Neural cell (in vitro differentiated cells): ENCODE measurements at regions not wholly inside any gene's neighbourhood (a gene's known extent, or its start where the extent isn't known, plus 50 kb on each side); places are given as distances from the start of the nearest gene placed in this dataset.
"Not testable (repeated sequence)": the region's sequence is repeated elsewhere in the genome, so short reads cannot be mapped to it uniquely, and the experiment has no call there.

Experiments used
- CTCF ChIP-seq: fragments of 450-650 bp; IDR thresholded peaks from 2 replicates; pipeline ENCODE4 v1.5.1; 2014; ENCODE audit warnings: antibody characterized with exemption, mild to moderate bottlenecking, moderate library complexity; ENCODE audit not compliant: poor library complexity, severe bottlenecking
- EP300 ChIP-seq: fragments of 450-650 bp; conservative IDR thresholded peaks from 2 replicates; pipeline ENCODE4 v1.6.1; 2014; ENCODE audit warnings: antibody characterized with exemption, mild to moderate bottlenecking, moderate library complexity; ENCODE audit not compliant: poor library complexity, severe bottlenecking
- EZH2 ChIP-seq: fragments of 200-600, 300-800 bp; shearing (Covaris generic), sonication (generic); IDR thresholded peaks from 2 replicates; pipeline ENCODE4 v1.6.1; 2014; ENCODE audit warnings: antibody characterized with exemption, low read length, borderline replicate concordance, mild to moderate bottlenecking; ENCODE audit not compliant: insufficient read depth, poor library complexity, severe bottlenecking
- POLR2AphosphoS5 ChIP-seq: IDR thresholded peaks from 2 replicates; pipeline ENCODE4 v1.6.1; 2012
- RAD21 ChIP-seq: fragments of 450-650 bp; conservative IDR thresholded peaks from 2 replicates; pipeline ENCODE4 v1.6.1; 2014; ENCODE audit warnings: antibody characterized with exemption, mild to moderate bottlenecking, moderate library complexity
- REST ChIP-seq: IDR thresholded peaks from 2 replicates; pipeline ENCODE4 v1.6.1; 2012; ENCODE audit warnings: borderline replicate concordance
- SMC3 ChIP-seq: fragments of 450-650 bp; conservative IDR thresholded peaks from 2 replicates; pipeline ENCODE4 v1.6.1; 2014; ENCODE audit warnings: antibody characterized with exemption, mild to moderate bottlenecking, moderate library complexity; ENCODE audit not compliant: poor library complexity

- not testable (repeated sequence) for TF ChIP-seq CTCF, SMC3, EZH2, EP300, POLR2AphosphoS5, REST, RAD21
These were observed 62.8 kb upstream of the LGR5 start for GRCh38 chr12:71376711-71377355.
